Adrenal gland (tissue), 5 donors: ENCODE measurements at regions not wholly inside any gene's neighbourhood (a gene's known extent, or its start where the extent isn't known, plus 50 kb on each side); places are given as distances from the start of the nearest gene placed in this dataset.

Source experiments
- CTCF ChIP-seq, 6 experiments: fragments of 450-650 bp in 4 of 6; fragments of 200-600 bp in 2 of 6; sonication (generic) in 1 of 6; IDR thresholded peaks; 1 replicate in 5 of 6; 2 replicates in 1 of 6; pipeline versions ENCODE4 v1.5.1 to v1.8.0; 2016 to 2021; ENCODE audit warnings: antibody characterized with exemption in 6 of 6, mild to moderate bottlenecking in 2 of 6, moderate library complexity in 1 of 6
- POLR2A ChIP-seq, 2 donors: fragments of 450-650 bp; IDR thresholded peaks; one replicate each; pipeline ENCODE4 v1.6.1; 2017; ENCODE audit warnings: antibody characterized with exemption in 2 of 2, mild to moderate bottlenecking in 2 of 2, moderate library complexity in 1 of 2
- donor health status: DM: no; HTN: no; CAD: no.

- TF ChIP-seq CTCF (IDR thresholded peaks at IDR 0.05) = no peak
- TF ChIP-seq POLR2A (IDR thresholded peaks at IDR 0.05) = no peak
These were observed 494.5 kb upstream of the CA10 start for GRCh38 chr17:52653014-52653413.
